ENCODE measurements at regions not wholly inside any gene's neighbourhood (a gene's known extent, or its start where the extent isn't known, plus 50 kb on each side); places are given as distances from the start of the nearest gene placed in this dataset.

GRCh38 chr18:22624176-22624575 is 206.5 kb upstream of the CTAGE1 start:
- Histone ChIP-seq H3K9ac (ENCODE audit: low read length in 2 of 2) (no peak overlapping the region), H3K9me3 (ENCODE audit: control insufficient read depth in 2 of 2, low read length in 2 of 2) (no peaks in the 10 kb centered on the region), H3K27ac (ENCODE audit: low read length) (no peak overlapping the region), H3K27me3 (ENCODE audit: control insufficient read depth in 1 of 2, insufficient read depth in 2 of 2, low read length in 2 of 2) (no peaks in the 10 kb centered on the region), H3K4me1 (ENCODE audit: control insufficient read depth, insufficient read depth, low read length) (no peaks in the 10 kb centered on the region), H3K36me3 (ENCODE audit: control insufficient read depth in 2 of 2, insufficient read depth in 2 of 2, low read length in 2 of 2) (no peaks in the 10 kb centered on the region), H3K4me3 (ENCODE audit: low read length in 2 of 2) (no peak overlapping the region)

DNA sequence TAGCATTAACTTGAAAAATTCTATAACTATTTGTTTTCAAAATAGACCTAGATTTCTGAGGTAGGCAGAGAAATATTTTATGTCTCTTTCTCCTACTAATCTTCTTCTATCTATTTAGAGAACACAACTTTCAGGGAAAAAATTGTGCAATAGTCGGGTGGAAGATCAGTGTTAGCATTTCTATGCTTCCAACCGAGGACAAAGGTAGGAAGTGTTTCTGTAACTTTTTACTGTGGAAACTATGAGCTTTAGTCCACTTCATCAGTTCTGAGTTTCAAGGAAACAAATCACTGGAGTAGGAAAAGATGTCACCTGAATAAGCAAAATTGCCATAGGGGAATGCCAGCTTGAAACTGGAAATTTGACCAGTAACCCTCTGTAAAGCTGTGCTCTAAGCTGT is 207.7 kb upstream of the CTAGE1 start:
- Histone ChIP-seq H3K27me3 (ENCODE audit: control insufficient read depth in 1 of 2, insufficient read depth in 2 of 2, low read length in 2 of 2) (no peaks in the 10 kb centered on the region), H3K36me3 (ENCODE audit: control insufficient read depth in 2 of 2, insufficient read depth in 2 of 2, low read length in 2 of 2) (no peaks in the 10 kb centered on the region), H3K4me1 (ENCODE audit: control insufficient read depth, insufficient read depth, low read length) (no peaks in the 10 kb centered on the region), H3K9me3 (ENCODE audit: control insufficient read depth in 2 of 2, low read length in 2 of 2) (no peaks in the 10 kb centered on the region), H3K27ac (ENCODE audit: low read length) (no peak overlapping the region), H3K4me3 (ENCODE audit: low read length in 2 of 2) (no peak overlapping the region), H3K9ac (ENCODE audit: low read length in 2 of 2) (no peak overlapping the region)

GRCh38 chr18:22626771-22627170 is 209.1 kb upstream of the CTAGE1 start:
- Histone ChIP-seq H3K36me3 (ENCODE audit: control insufficient read depth in 2 of 2, insufficient read depth in 2 of 2, low read length in 2 of 2) (no peaks in the 10 kb centered on the region), H3K9ac (ENCODE audit: low read length in 2 of 2) (no peak overlapping the region), H3K9me3 (ENCODE audit: control insufficient read depth in 2 of 2, low read length in 2 of 2) (no peaks in the 10 kb centered on the region), H3K4me1 (ENCODE audit: control insufficient read depth, insufficient read depth, low read length) (no peaks in the 10 kb centered on the region), H3K27me3 (ENCODE audit: control insufficient read depth in 1 of 2, insufficient read depth in 2 of 2, low read length in 2 of 2) (no peaks in the 10 kb centered on the region), H3K27ac (ENCODE audit: low read length) (no peak overlapping the region), H3K4me3 (ENCODE audit: low read length in 2 of 2) (no peak overlapping the region)

DNA sequence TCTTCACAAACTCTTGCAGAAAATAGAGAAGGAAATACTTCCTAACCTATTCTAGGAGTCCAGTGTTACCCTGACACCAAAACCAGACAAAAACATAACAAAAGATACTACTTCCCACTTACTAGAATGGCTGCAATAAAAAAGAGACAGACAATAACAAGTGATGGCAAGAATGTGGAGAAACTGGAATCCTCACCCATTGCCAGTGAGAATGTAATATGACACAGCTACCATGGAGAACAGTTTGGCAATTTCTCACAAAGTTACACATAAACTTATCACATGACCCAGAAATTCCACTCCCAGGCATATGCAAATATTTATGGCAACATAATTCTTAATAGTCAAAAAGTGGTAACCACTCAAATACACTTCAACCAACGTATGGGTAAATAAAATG is 209.8 kb upstream of the CTAGE1 start:
- H3K9me3 ChIP-seq (ENCODE audit: control insufficient read depth in 2 of 2, low read length in 2 of 2), result no peaks in the 10 kb centered on the region
- H3K9ac ChIP-seq (ENCODE audit: low read length in 2 of 2), result no peak overlapping the region
- H3K4me1 ChIP-seq (ENCODE audit: control insufficient read depth, insufficient read depth, low read length), result no peaks in the 10 kb centered on the region
- H3K36me3 ChIP-seq (ENCODE audit: control insufficient read depth in 2 of 2, insufficient read depth in 2 of 2, low read length in 2 of 2), result no peaks in the 10 kb centered on the region
- no peak overlapping the region for H3K4me3 ChIP-seq (ENCODE audit: low read length in 2 of 2)
- no peak overlapping the region for H3K27ac ChIP-seq (ENCODE audit: low read length)
- no peaks in the 10 kb centered on the region for H3K27me3 ChIP-seq (ENCODE audit: control insufficient read depth in 1 of 2, insufficient read depth in 2 of 2, low read length in 2 of 2)

DNA sequence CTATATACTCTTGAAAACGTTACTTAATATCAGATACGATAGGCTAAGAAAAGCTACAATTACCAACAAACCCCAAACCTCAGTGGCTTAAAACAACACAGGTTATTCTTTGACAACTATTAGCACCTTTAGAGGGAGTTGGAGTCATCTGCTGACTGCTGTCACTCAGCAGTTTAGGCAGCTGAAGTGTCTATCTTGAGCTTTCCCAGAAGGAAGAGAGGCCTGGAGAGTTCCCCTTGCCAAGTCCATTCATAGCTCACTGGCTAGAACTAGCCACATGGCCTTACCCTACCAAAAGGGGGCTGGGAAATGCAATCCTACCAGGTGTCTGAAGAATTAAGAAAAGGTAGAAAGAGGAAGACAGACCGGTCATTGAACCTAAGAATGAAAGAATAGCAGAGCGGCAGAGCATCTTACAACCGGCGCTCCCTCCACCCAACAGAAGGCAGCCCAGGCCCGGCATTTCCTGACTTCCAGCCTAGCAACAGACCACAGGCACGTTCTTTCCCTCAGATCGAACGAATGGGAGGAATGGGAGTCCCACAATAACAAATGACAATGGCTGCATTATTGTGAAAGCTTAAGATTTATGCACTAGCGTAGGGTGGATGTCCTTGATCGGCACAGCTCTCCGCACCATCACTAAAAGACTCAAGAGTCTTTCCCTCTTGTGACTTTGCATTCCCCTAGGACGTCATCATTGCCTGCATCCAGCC is 211.2 kb upstream of the CTAGE1 start:
- Histone ChIP-seq H3K27ac (ENCODE audit: low read length) (no peak overlapping the region), H3K4me1 (ENCODE audit: control insufficient read depth, insufficient read depth, low read length) (no peaks in the 10 kb centered on the region), H3K9ac (ENCODE audit: low read length in 2 of 2) (no peak overlapping the region), H3K27me3 (ENCODE audit: control insufficient read depth in 1 of 2, insufficient read depth in 2 of 2, low read length in 2 of 2) (no peaks in the 10 kb centered on the region), H3K4me3 (ENCODE audit: low read length in 2 of 2) (no peak overlapping the region), H3K36me3 (ENCODE audit: control insufficient read depth in 2 of 2, insufficient read depth in 2 of 2, low read length in 2 of 2) (no peaks in the 10 kb centered on the region), H3K9me3 (ENCODE audit: control insufficient read depth in 2 of 2, low read length in 2 of 2) (no peaks in the 10 kb centered on the region)

DNA sequence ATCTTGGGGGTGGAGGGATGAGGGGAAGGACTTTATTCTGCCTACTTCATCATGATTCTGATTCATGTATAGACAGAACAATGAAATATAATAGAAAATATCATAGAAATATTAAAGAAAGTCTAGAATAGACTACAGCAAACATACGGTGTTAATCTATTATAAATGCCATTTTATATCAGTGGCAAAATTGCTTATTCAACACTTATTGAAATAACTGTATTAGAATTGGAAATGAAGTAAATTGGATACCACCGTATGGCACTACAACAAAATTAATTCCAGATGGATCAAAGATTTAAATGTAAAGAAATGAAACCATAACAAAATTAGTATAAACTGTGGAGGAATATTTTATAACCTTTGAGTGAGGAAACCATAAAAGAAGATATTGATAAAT is 213.3 kb upstream of the CTAGE1 start:
- no peaks in the 10 kb centered on the region for H3K36me3 ChIP-seq (ENCODE audit: control insufficient read depth in 2 of 2, insufficient read depth in 2 of 2, low read length in 2 of 2)
- no peak overlapping the region for H3K4me3 ChIP-seq (ENCODE audit: low read length in 2 of 2)
- H3K27ac ChIP-seq (ENCODE audit: low read length), result no peak overlapping the region
- no peaks in the 10 kb centered on the region for H3K9me3 ChIP-seq (ENCODE audit: control insufficient read depth in 2 of 2, low read length in 2 of 2)
- H3K4me1 ChIP-seq (ENCODE audit: control insufficient read depth, insufficient read depth, low read length), result no peaks in the 10 kb centered on the region
- H3K9ac ChIP-seq (ENCODE audit: low read length in 2 of 2), result no peak overlapping the region
- no peaks in the 10 kb centered on the region for H3K27me3 ChIP-seq (ENCODE audit: control insufficient read depth in 1 of 2, insufficient read depth in 2 of 2, low read length in 2 of 2)

- Histone ChIP-seq H3K27me3 (ENCODE audit: control insufficient read depth in 1 of 2, insufficient read depth in 2 of 2, low read length in 2 of 2) (no peaks in the 10 kb centered on the region), H3K9me3 (ENCODE audit: control insufficient read depth in 2 of 2, low read length in 2 of 2) (no peaks in the 10 kb centered on the region), H3K36me3 (ENCODE audit: control insufficient read depth in 2 of 2, insufficient read depth in 2 of 2, low read length in 2 of 2) (no peaks in the 10 kb centered on the region), H3K4me3 (ENCODE audit: low read length in 2 of 2) (no peak overlapping the region), H3K4me1 (ENCODE audit: control insufficient read depth, insufficient read depth, low read length) (no peaks in the 10 kb centered on the region), H3K27ac (ENCODE audit: low read length) (no peak overlapping the region), H3K9ac (ENCODE audit: low read length in 2 of 2) (no peak overlapping the region)
Measured at GRCh38 chr18:22632191-22632590, 214.5 kb upstream of the CTAGE1 start.

DNA sequence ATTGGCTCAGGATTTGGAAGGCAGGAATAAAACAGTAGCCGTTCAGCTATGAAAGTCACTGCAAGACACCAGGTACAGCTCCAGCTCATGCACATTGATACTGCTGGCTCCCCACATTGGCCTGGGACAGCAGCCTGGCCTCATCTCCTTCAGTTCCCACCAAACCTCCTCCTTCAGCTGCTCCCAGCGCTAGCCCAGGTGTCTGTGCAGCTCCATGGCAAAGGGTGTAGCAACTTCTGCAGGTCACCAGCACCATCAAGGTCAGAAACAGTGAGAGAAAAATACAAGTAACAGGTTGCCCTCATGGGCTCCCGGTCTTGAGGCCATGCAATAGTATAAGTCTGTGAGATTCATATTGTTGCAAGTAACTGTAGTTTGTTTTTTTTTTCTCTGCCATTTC is 216.7 kb upstream of the CTAGE1 start:
- Histone ChIP-seq H3K9me3 (ENCODE audit: control insufficient read depth in 2 of 2, low read length in 2 of 2) (no peaks in the 10 kb centered on the region), H3K4me3 (ENCODE audit: low read length in 2 of 2) (no peak overlapping the region), H3K27me3 (ENCODE audit: control insufficient read depth in 1 of 2, insufficient read depth in 2 of 2, low read length in 2 of 2) (no peaks in the 10 kb centered on the region), H3K4me1 (ENCODE audit: control insufficient read depth, insufficient read depth, low read length) (no peaks in the 10 kb centered on the region), H3K36me3 (ENCODE audit: control insufficient read depth in 2 of 2, insufficient read depth in 2 of 2, low read length in 2 of 2) (no peaks in the 10 kb centered on the region), H3K9ac (ENCODE audit: low read length in 2 of 2) (no peak overlapping the region), H3K27ac (ENCODE audit: low read length) (no peak overlapping the region)

- Histone ChIP-seq H3K9ac (ENCODE audit: low read length in 2 of 2) (no peak overlapping the region), H3K4me1 (ENCODE audit: control insufficient read depth, insufficient read depth, low read length) (no peaks in the 10 kb centered on the region), H3K36me3 (ENCODE audit: control insufficient read depth in 2 of 2, insufficient read depth in 2 of 2, low read length in 2 of 2) (no peaks in the 10 kb centered on the region), H3K27me3 (ENCODE audit: control insufficient read depth in 1 of 2, insufficient read depth in 2 of 2, low read length in 2 of 2) (no peaks in the 10 kb centered on the region), H3K27ac (ENCODE audit: low read length) (no peak overlapping the region), H3K9me3 (ENCODE audit: control insufficient read depth in 2 of 2, low read length in 2 of 2) (no peaks in the 10 kb centered on the region), H3K4me3 (ENCODE audit: low read length in 2 of 2) (no peak overlapping the region)
Measured at GRCh38 chr18:22637787-22638186, 220.1 kb upstream of the CTAGE1 start.

DNA sequence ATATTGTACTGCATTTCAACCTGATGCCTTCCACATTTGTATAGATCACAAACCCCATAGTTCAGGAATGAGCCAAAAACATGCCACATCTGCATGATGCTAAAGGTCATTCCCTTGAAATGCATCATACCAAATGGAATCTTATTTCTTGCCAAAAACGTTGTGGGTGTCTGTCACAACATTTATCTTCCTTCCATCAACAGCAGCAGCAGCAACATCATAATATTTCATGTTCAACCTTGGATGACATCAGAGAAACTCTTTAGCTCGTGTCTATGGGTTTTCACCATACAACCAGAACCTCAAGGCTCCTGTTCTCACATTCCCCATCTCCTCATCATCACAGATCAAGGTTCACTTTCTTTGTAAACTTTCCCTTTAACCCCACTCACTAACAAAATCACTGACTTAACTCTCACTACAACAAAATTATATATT is 221.3 kb upstream of the CTAGE1 start:
- no peak overlapping the region for H3K9ac ChIP-seq (ENCODE audit: low read length in 2 of 2)
- H3K9me3 ChIP-seq (ENCODE audit: control insufficient read depth in 2 of 2, low read length in 2 of 2), result no peaks in the 10 kb centered on the region
- H3K27ac ChIP-seq (ENCODE audit: low read length), result no peak overlapping the region
- no peaks in the 10 kb centered on the region for H3K36me3 ChIP-seq (ENCODE audit: control insufficient read depth in 2 of 2, insufficient read depth in 2 of 2, low read length in 2 of 2)
- H3K4me1 ChIP-seq (ENCODE audit: control insufficient read depth, insufficient read depth, low read length), result no peaks in the 10 kb centered on the region
- H3K4me3 ChIP-seq (ENCODE audit: low read length in 2 of 2), result no peak overlapping the region
- no peaks in the 10 kb centered on the region for H3K27me3 ChIP-seq (ENCODE audit: control insufficient read depth in 1 of 2, insufficient read depth in 2 of 2, low read length in 2 of 2)

DNA sequence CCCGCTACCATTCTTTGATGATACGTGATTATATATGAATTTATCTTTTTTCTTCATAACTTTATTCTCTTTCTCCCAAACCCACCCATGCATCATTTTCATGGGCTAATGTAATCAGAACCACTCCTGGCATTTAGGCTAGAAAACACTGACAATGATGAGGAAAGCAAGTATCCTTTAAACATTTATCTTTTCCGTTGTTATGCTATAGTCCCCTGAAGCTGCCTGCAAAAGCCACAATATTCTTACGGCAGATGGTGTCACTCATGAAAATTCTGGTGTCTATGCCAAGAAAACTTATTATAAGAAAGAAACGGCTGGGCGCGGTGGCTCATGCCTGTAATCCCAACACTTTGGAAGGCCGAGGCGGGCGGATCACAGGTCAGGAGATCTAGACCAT is 221.8 kb upstream of the CTAGE1 start:
- Histone ChIP-seq H3K4me3 (ENCODE audit: low read length in 2 of 2) (no peak overlapping the region), H3K9ac (ENCODE audit: low read length in 2 of 2) (no peak overlapping the region), H3K27ac (ENCODE audit: low read length) (no peak overlapping the region), H3K36me3 (ENCODE audit: control insufficient read depth in 2 of 2, insufficient read depth in 2 of 2, low read length in 2 of 2) (no peaks in the 10 kb centered on the region), H3K9me3 (ENCODE audit: control insufficient read depth in 2 of 2, low read length in 2 of 2) (no peaks in the 10 kb centered on the region), H3K4me1 (ENCODE audit: control insufficient read depth, insufficient read depth, low read length) (no peaks in the 10 kb centered on the region), H3K27me3 (ENCODE audit: control insufficient read depth in 1 of 2, insufficient read depth in 2 of 2, low read length in 2 of 2) (no peaks in the 10 kb centered on the region)

Data from stomach smooth muscle (tissue), 2 donors.